PFSK-1 (cell line): ENCODE measurements at regions not wholly inside any gene's neighbourhood (a gene's known extent, or its start where the extent isn't known, plus 50 kb on each side); places are given as distances from the start of the nearest gene placed in this dataset.

ENCODE experiments used
- POLR2AphosphoS5 ChIP-seq: IDR thresholded peaks from 2 replicates; pipeline ENCODE4 v1.6.1; 2012; ENCODE audit warnings: low read depth, mild to moderate bottlenecking, control low read depth, low read length, moderate library complexity
- SIN3A ChIP-seq: IDR thresholded peaks from 2 replicates; pipeline ENCODE4 v1.6.1; 2012; ENCODE audit warnings: mild to moderate bottlenecking, low read length, moderate library complexity, borderline replicate concordance; ENCODE audit not compliant: insufficient read depth
- TAF1 ChIP-seq: IDR thresholded peaks from 2 replicates; pipeline ENCODE4 v1.6.1; 2012; ENCODE audit warnings: low read length, control low read depth, borderline replicate concordance; ENCODE audit not compliant: insufficient read depth
- TF ChIP-seq, protein P1 (sequence below), 2 experiments: IDR thresholded peaks; 2 replicates each; pipeline versions ENCODE4 v1.6.1 to v1.8.0; 2011 to 2012; ENCODE audit warnings: low read depth in 2 of 2, low read length in 2 of 2, control low read depth in 1 of 2, inconsistent platforms in 1 of 2, mild to moderate bottlenecking in 1 of 2, moderate library complexity in 1 of 2; ENCODE audit not compliant: insufficient read depth in 1 of 2

DNA sequence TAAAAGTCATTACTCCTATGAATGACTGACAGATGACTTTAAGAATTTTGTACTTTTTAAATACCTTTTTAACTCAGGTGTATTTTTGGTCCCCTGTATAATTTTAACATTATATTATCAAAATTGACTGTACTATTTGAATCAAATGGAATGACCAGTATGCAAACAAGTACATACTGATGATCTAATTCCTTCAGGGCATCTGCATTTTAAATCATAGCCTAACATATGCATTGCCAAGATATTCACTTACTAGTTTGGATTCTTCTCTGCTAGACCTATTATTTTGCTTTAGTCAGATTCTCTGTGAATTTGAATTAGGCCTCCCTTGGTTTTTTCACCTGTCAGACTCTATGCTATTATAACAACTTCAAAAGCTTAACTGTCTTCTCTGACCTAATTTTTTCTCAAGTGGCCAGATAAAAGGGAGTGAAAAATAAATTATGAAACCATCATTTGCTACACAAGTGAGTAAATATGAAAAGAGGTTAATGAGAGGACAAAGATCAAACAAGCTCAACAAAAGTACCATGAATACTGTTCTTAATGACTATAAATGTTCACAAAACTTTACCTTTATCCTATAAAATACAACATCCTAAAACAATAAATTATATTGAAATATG lies 1505.2 kb upstream of the CDH9 start:
- TF ChIP-seq POLR2AphosphoS5: no peak
- no peak for TF ChIP-seq TAF1
- TF ChIP-seq, protein P1, sequence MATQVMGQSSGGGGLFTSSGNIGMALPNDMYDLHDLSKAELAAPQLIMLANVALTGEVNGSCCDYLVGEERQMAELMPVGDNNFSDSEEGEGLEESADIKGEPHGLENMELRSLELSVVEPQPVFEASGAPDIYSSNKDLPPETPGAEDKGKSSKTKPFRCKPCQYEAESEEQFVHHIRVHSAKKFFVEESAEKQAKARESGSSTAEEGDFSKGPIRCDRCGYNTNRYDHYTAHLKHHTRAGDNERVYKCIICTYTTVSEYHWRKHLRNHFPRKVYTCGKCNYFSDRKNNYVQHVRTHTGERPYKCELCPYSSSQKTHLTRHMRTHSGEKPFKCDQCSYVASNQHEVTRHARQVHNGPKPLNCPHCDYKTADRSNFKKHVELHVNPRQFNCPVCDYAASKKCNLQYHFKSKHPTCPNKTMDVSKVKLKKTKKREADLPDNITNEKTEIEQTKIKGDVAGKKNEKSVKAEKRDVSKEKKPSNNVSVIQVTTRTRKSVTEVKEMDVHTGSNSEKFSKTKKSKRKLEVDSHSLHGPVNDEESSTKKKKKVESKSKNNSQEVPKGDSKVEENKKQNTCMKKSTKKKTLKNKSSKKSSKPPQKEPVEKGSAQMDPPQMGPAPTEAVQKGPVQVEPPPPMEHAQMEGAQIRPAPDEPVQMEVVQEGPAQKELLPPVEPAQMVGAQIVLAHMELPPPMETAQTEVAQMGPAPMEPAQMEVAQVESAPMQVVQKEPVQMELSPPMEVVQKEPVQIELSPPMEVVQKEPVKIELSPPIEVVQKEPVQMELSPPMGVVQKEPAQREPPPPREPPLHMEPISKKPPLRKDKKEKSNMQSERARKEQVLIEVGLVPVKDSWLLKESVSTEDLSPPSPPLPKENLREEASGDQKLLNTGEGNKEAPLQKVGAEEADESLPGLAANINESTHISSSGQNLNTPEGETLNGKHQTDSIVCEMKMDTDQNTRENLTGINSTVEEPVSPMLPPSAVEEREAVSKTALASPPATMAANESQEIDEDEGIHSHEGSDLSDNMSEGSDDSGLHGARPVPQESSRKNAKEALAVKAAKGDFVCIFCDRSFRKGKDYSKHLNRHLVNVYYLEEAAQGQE (IDR thresholded peaks at IDR 0.05; ENCODE audit: insufficient read depth in 1 of 2, low read depth in 2 of 2, low read length in 2 of 2): no peak
- TF ChIP-seq SIN3A: no peak
